Fibroblast of lung (primary cell): ENCODE measurements at regions not wholly inside any gene's neighbourhood (a gene's known extent, or its start where the extent isn't known, plus 50 kb on each side); places are given as distances from the start of the nearest gene placed in this dataset.

Source experiments
- DNase-seq, 2 donors: peaks; one replicate each; pipeline versions ENCODE4 v3.0.0 to v3.0.0-alpha.2; 2010; ENCODE audit warnings: low read depth in 2 of 2
- H2AFZ ChIP-seq: 2 replicates; pipeline ENCODE4 v1.5.1; 2012; ENCODE audit warnings: low read length, control low read depth, inconsistent platforms
- H3K27ac ChIP-seq: 2 replicates; pipeline ENCODE4 v1.5.1; 2011; ENCODE audit warnings: low read length, control low read depth; ENCODE audit not compliant: insufficient read depth
- H3K27me3 ChIP-seq: 2 replicates; pipeline ENCODE4 v1.5.1; 2011; ENCODE audit warnings: mild to moderate bottlenecking, low read length; ENCODE audit not compliant: control insufficient read depth, insufficient read depth
- H3K36me3 ChIP-seq: 2 replicates; pipeline ENCODE4 v1.5.1; 2011; ENCODE audit warnings: low read length; ENCODE audit not compliant: control insufficient read depth, insufficient read depth
- H3K4me1 ChIP-seq: 2 replicates; pipeline ENCODE4 v1.5.1; 2011; ENCODE audit warnings: low read length; ENCODE audit not compliant: control insufficient read depth, insufficient read depth; ENCODE audit errors: extremely low read depth
- H3K4me2 ChIP-seq: 2 replicates; pipeline ENCODE4 v1.5.1; 2011; ENCODE audit warnings: low read length, control low read depth; ENCODE audit not compliant: insufficient read depth; ENCODE audit errors: extremely low read depth
- H3K4me3 ChIP-seq, 4 experiments: fragments of 200-600 bp in 1 of 4; sonication (generic) in 1 of 4; replicated peaks in 1 of 4; 2 replicates each; pipeline ENCODE4 v1.5.1; 2011 to 2016; ENCODE audit warnings: low read length in 4 of 4, low read depth in 3 of 4, mild to moderate bottlenecking in 3 of 4, control low read depth in 2 of 4, inconsistent platforms in 1 of 4, mixed read lengths in 1 of 4; ENCODE audit not compliant: insufficient read depth in 1 of 4; ENCODE audit errors: control extremely low read depth in 1 of 4
- H3K79me2 ChIP-seq: 2 replicates; pipeline ENCODE4 v1.5.1; 2012; ENCODE audit warnings: mild to moderate bottlenecking, low read length, inconsistent platforms; ENCODE audit not compliant: control insufficient read depth, insufficient read depth
- H3K9ac ChIP-seq: 2 replicates; pipeline ENCODE4 v1.5.1; 2011; ENCODE audit warnings: mild to moderate bottlenecking, low read length, control low read depth; ENCODE audit not compliant: insufficient read depth
- H3K9me3 ChIP-seq: 2 replicates; pipeline ENCODE4 v1.5.1; 2012; ENCODE audit warnings: low read depth, low read length; ENCODE audit not compliant: control insufficient read depth, insufficient read depth
- H4K20me1 ChIP-seq: 2 replicates; pipeline ENCODE4 v1.5.1; 2011; ENCODE audit warnings: low read length; ENCODE audit not compliant: control insufficient read depth, insufficient read depth; ENCODE audit errors: extremely low read depth
- CTCF ChIP-seq, 2 donors: IDR thresholded peaks in 1 of 2; conservative IDR thresholded peaks in 1 of 2; 1 replicate in 1 of 2; 2 replicates in 1 of 2; pipeline ENCODE4 v1.5.1; 2011 to 2012; ENCODE audit warnings: low read length in 2 of 2, control low read depth in 1 of 2, inconsistent platforms in 1 of 2, low read depth in 1 of 2, mild to moderate bottlenecking in 1 of 2
- EZH2 ChIP-seq: IDR thresholded peaks from 2 replicates; pipeline ENCODE4 v1.5.1; 2012; ENCODE audit warnings: low read length, control low read depth, mild to moderate bottlenecking; ENCODE audit errors: missing control alignments

- Histone ChIP-seq H2AFZ (no peak overlapping the region), H3K9ac (no peak overlapping the region)
- no peak for TF ChIP-seq CTCF (conservative IDR thresholded peaks at IDR 0.05 in 1 of 2, IDR thresholded peaks at IDR 0.05 in 1 of 2; ENCODE audit: low read depth in 1 of 2, low read length in 2 of 2)
- no peak for TF ChIP-seq EZH2
Observed at GRCh38 chr20:17021481-17021880, 205.4 kb upstream of the PCSK2 start.

GRCh38 chr20:17023036-17023435 is 203.8 kb upstream of the PCSK2 start:
- H3K79me2 ChIP-seq, result no peaks in the 10 kb centered on the region
- H2AFZ ChIP-seq, result no peak overlapping the region
- no peaks in the 10 kb centered on the region for H3K27me3 ChIP-seq
- no peaks in the 10 kb centered on the region for H3K9me3 ChIP-seq
- no peak overlapping the region for H3K9ac ChIP-seq
- H3K36me3 ChIP-seq, result no peaks in the 10 kb centered on the region
- H3K27ac ChIP-seq, result no peak overlapping the region
- H4K20me1 ChIP-seq, result no peaks in the 10 kb centered on the region
- DNase-seq, result no peak
- TF ChIP-seq CTCF (conservative IDR thresholded peaks at IDR 0.05 in 1 of 2, IDR thresholded peaks at IDR 0.05 in 1 of 2; ENCODE audit: low read depth in 1 of 2, low read length in 2 of 2) (no peak), EZH2 (no peak)
- H3K4me3 ChIP-seq, result no peak overlapping the region
- no peaks in the 10 kb centered on the region for H3K4me1 ChIP-seq
- no peak overlapping the region for H3K4me2 ChIP-seq

More at GRCh38 chr20:17021481-17021880, 205.4 kb upstream of the PCSK2 start:
- Histone ChIP-seq H3K9me3 (no peaks in the 10 kb centered on the region), H4K20me1 (no peaks in the 10 kb centered on the region), H3K27ac (no peak overlapping the region), H3K79me2 (no peaks in the 10 kb centered on the region), H3K4me1 (no peaks in the 10 kb centered on the region), H3K27me3 (no peaks in the 10 kb centered on the region), H3K36me3 (no peaks in the 10 kb centered on the region), H3K4me2 (no peak overlapping the region), H3K4me3 (no peak overlapping the region)
- DNase-seq, result no peak

- no peaks in the 10 kb centered on the region for H3K36me3 ChIP-seq
- no peak overlapping the region for H2AFZ ChIP-seq
- H4K20me1 ChIP-seq, result no peaks in the 10 kb centered on the region
- no peak overlapping the region for H3K9ac ChIP-seq
- no peak overlapping the region for H3K4me2 ChIP-seq
- DNase-seq, result peak in 1 of 2 donors; percentile 41
- no peak overlapping the region for H3K4me3 ChIP-seq
- no peaks in the 10 kb centered on the region for H3K27me3 ChIP-seq
- no peaks in the 10 kb centered on the region for H3K9me3 ChIP-seq
- H3K79me2 ChIP-seq, result no peaks in the 10 kb centered on the region
- H3K4me1 ChIP-seq, result no peaks in the 10 kb centered on the region
- no peak overlapping the region for H3K27ac ChIP-seq
- no peak for TF ChIP-seq CTCF (conservative IDR thresholded peaks at IDR 0.05 in 1 of 2, IDR thresholded peaks at IDR 0.05 in 1 of 2; ENCODE audit: low read depth in 1 of 2, low read length in 2 of 2)
- no peak for TF ChIP-seq EZH2
Observed at GRCh38 chr20:17023806-17024205, 203.0 kb upstream of the PCSK2 start.
